ENCODE measurements at regions not wholly inside any gene's neighbourhood (a gene's known extent, or its start where the extent isn't known, plus 50 kb on each side); places are given as distances from the start of the nearest gene placed in this dataset.

DNA sequence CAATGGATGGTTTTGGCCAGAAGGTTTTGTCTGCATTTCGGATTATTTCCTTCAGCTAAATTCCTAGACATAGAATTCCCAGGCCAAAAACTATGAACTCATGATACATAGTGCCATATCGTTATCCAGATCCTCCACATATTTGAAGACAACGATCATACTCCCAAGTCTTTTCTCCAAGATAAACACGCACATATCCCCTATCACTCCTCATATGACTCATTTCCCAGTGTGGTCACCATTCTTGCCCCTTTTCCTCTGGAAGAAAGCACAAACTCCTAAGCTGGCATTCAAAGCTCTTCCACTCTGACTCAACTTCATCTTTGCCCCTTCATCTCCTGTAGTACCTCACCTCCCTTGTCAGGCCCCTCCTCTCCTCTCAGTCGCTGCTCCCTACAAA, 277.6 kb downstream of the PLPP3 start:
- Mint-ChIP-seq H3K9me3 (no peaks in the 10 kb centered on the region), H3K4me1 (ENCODE audit: low read depth) (no peaks in the 10 kb centered on the region), H3K27me3 (ENCODE audit: low read depth) (no peaks in the 10 kb centered on the region), H3K36me3 (ENCODE audit: insufficient read depth in 2 of 2) (no peaks in the 10 kb centered on the region), H3K4me3 (no peak overlapping the region), H3K27ac (no peak overlapping the region)
- ATAC-seq (replicated peaks in 1 of 2) (no peak), DNase-seq (no peak)

DNA sequence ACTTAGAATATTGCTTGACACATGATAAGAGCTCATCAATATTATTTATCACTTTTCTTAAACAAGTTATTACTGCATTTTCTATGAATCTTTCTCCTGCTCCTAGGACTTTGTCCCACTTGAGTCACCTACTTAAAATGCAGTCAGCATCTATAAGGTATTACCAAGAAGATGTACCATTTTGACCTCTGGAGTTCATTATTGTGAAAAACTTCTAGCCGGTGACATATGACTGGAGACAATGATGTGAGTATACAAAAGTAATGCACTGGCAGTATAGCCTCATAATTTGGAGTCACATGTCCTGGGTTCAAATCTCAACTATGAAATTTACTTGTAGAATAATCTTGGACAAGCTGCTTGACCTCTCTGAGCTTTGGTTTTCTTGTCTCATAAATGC, 278.5 kb downstream of the PLPP3 start:
- no peak overlapping the region for H3K4me3 Mint-ChIP-seq
- H3K9me3 Mint-ChIP-seq = no peaks in the 10 kb centered on the region
- no peak for ATAC-seq (replicated peaks in 1 of 2)
- no peaks in the 10 kb centered on the region for H3K27me3 Mint-ChIP-seq (ENCODE audit: low read depth)
- no peaks in the 10 kb centered on the region for H3K36me3 Mint-ChIP-seq (ENCODE audit: insufficient read depth in 2 of 2)
- no peak for DNase-seq
- no peak overlapping the region for H3K27ac Mint-ChIP-seq
- no peaks in the 10 kb centered on the region for H3K4me1 Mint-ChIP-seq (ENCODE audit: low read depth)

- Mint-ChIP-seq H3K36me3 (ENCODE audit: insufficient read depth in 2 of 2) (no peaks in the 10 kb centered on the region), H3K4me1 (ENCODE audit: low read depth) (no peaks in the 10 kb centered on the region), H3K27ac (no peak overlapping the region), H3K9me3 (peaks cover 3 to 4% of the 10 kb centered on the region in 2 donors), H3K27me3 (ENCODE audit: low read depth) (peaks cover 2% of the 10 kb centered on the region), H3K4me3 (no peak overlapping the region)
- no peak for ATAC-seq (replicated peaks in 1 of 2)
- no peak for DNase-seq
Measured at GRCh38 chr1:56298866-56299265, 280.5 kb downstream of the PLPP3 start.

DNA sequence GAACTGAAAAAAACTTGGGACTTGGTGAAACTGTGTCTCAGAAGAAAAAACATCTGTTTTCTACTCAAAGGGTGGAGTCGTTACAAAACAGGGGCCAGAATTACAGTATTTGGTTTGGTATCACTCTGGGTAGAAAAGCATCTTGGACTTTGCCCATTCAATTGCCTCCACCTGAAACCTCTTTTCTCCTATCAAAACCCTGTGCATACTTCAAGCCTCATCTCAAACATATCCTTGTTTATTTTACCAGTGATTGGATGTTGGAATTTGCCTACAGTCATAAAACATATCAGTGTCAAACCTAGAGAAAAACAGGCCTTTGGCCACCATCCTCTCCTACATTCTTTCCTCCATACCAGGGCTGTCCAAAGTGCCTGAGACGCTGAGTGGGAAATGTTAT, 281.5 kb downstream of the PLPP3 start:
- peaks cover 3 to 4% of the 10 kb centered on the region in 2 donors for H3K9me3 Mint-ChIP-seq
- no peak for ATAC-seq (replicated peaks in 1 of 2)

GRCh38 chr1:56297208-56297607, 282.2 kb downstream of the PLPP3 start:
- no peaks in the 10 kb centered on the region for H3K4me1 Mint-ChIP-seq (ENCODE audit: low read depth)
- H3K4me3 Mint-ChIP-seq = no peak overlapping the region
- H3K27ac Mint-ChIP-seq = no peak overlapping the region
- peaks cover 4% of the 10 kb centered on the region for H3K27me3 Mint-ChIP-seq (ENCODE audit: low read depth)
- no peaks in the 10 kb centered on the region for H3K36me3 Mint-ChIP-seq (ENCODE audit: insufficient read depth in 2 of 2)
- DNase-seq = no peak
- peaks cover 3 to 4% of the 10 kb centered on the region in 2 donors for H3K9me3 Mint-ChIP-seq
- ATAC-seq (replicated peaks in 1 of 2) = no peak

More for the DNA sequence above, 281.5 kb downstream of the PLPP3 start:
- Mint-ChIP-seq H3K27ac (no peak overlapping the region), H3K36me3 (ENCODE audit: insufficient read depth in 2 of 2) (no peaks in the 10 kb centered on the region), H3K4me3 (no peak overlapping the region), H3K4me1 (ENCODE audit: low read depth) (no peaks in the 10 kb centered on the region), H3K27me3 (ENCODE audit: low read depth) (peaks cover 4% of the 10 kb centered on the region)
- DNase-seq = no peak

- H3K4me3 Mint-ChIP-seq = no peak overlapping the region
- ATAC-seq (replicated peaks in 1 of 2) = no peak
- DNase-seq = no peak
- H3K27me3 Mint-ChIP-seq (ENCODE audit: low read depth) = peaks cover 4% of the 10 kb centered on the region
- H3K4me1 Mint-ChIP-seq (ENCODE audit: low read depth) = no peaks in the 10 kb centered on the region
- H3K36me3 Mint-ChIP-seq (ENCODE audit: insufficient read depth in 2 of 2) = no peaks in the 10 kb centered on the region
- no peak overlapping the region for H3K27ac Mint-ChIP-seq
- peaks cover 3 to 4% of the 10 kb centered on the region in 2 donors for H3K9me3 Mint-ChIP-seq
Measured at GRCh38 chr1:56295949-56296929, 283.1 kb downstream of the PLPP3 start.

DNA sequence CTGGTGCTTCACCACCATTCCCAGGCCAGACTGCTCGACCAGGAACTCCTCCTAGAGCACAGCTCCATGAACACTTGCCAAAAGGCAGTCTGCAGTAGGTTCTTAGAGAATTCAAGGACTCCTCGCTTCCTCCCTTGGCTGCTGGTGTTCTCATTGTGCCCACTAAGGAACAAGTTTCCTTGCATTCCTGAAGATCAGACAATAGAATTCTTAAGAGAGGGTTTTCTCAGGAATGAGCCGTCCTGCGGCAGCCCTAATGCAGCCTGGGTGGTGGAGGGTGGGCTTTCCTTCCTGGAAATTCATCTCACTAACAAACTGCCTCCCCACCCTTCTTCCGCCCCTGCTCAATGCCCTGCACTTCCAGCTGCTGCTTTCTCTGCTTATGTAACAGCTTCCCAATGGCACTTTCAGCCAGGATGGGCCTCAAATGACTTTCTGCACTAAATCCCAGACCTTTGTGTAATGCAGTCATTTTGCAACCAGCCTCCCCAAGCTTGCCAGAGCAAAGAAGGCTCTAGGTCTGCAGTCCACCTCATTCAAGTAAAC, 287.9 kb downstream of the PLPP3 start:
- DNase-seq (no peak), ATAC-seq (replicated peaks in 1 of 2) (no peak)
- Mint-ChIP-seq H3K4me1 (ENCODE audit: low read depth) (no peaks in the 10 kb centered on the region), H3K27me3 (ENCODE audit: low read depth) (peaks cover 4% of the 10 kb centered on the region), H3K36me3 (ENCODE audit: insufficient read depth in 2 of 2) (no peaks in the 10 kb centered on the region), H3K4me3 (no peak overlapping the region), H3K9me3 (peaks cover 3 to 4% of the 10 kb centered on the region in 2 donors), H3K27ac (no peak overlapping the region)

DNA sequence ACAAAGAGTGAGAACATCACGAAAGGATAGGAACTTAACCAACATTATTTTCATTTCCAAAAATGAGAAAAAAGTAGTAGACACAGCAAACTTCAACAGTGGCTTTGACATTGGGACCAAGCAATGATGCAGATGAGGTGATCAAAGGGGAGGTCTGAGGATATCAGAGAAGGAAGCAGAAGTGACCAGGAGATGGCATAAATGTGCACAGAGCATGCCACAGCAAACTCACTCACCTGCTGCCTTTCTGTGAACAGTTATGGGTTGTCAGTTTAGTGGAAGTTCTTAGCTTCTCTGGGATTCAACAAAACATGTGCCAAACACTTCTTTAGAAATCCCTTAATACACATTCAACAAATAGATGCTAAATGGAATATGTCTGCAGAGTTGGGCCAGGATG, 290.1 kb downstream of the PLPP3 start:
- Mint-ChIP-seq H3K27ac (no peak overlapping the region), H3K36me3 (ENCODE audit: insufficient read depth in 2 of 2) (no peaks in the 10 kb centered on the region), H3K27me3 (ENCODE audit: low read depth) (peaks cover 4% of the 10 kb centered on the region), H3K9me3 (peaks cover 3 to 4% of the 10 kb centered on the region in 2 donors), H3K4me1 (ENCODE audit: low read depth) (no peaks in the 10 kb centered on the region), H3K4me3 (no peak overlapping the region)
- DNase-seq = no peak
- no peak for ATAC-seq (replicated peaks in 1 of 2)

DNA sequence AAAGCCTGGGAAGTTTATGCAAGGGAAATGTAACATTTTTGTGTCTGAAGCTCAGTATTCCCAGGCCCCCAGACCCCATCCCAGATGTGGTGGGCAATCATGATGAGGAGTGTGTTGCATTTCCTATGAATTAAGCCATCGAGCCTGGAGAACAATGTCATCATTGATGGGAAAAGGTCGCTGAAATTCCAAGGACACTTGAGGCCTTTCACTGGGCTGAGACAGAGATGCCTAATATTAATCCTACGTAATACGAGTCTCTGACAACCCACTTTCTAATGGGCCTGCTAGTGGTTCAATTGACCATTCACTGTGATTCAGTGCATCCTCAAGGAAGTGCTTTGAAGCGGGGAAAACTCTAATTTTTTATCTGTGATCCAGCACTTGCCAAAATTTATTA, 291.6 kb downstream of the PLPP3 start:
- Mint-ChIP-seq H3K27me3 (ENCODE audit: low read depth) (no peaks in the 10 kb centered on the region), H3K9me3 (peaks cover 0 to 2% of the 10 kb centered on the region in 2 donors), H3K4me1 (ENCODE audit: low read depth) (no peaks in the 10 kb centered on the region), H3K4me3 (no peak overlapping the region), H3K27ac (no peak overlapping the region), H3K36me3 (ENCODE audit: insufficient read depth in 2 of 2) (no peaks in the 10 kb centered on the region)
- DNase-seq (no peak), ATAC-seq (replicated peaks in 1 of 2) (no peak)

GRCh38 chr1:56286956-56287355, 292.4 kb downstream of the PLPP3 start:
- H3K4me3 Mint-ChIP-seq = no peak overlapping the region
- ATAC-seq (replicated peaks in 1 of 2) = no peak

DNA sequence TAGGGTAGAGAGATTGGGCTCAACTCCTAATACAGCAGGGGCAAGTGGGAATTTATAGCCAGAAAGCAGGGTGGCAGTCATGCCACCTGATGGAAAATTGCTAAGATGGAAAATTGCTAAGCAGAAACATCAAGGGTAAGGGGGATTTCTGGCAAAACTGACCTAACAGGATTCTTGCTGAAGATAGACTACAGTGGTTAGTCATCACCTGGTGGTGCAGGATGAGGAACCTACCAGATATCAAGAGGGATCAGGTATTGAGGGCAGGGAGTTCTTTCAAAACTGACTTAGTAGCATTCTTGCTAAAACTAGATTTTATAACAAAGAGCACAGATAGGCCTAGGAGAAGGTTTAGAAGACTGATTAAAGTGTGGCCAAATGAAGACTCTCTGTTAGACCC, 292.9 kb downstream of the PLPP3 start:
- Mint-ChIP-seq H3K27ac (no peak overlapping the region), H3K4me3 (no peak overlapping the region), H3K9me3 (peaks cover 0 to 2% of the 10 kb centered on the region in 2 donors), H3K36me3 (ENCODE audit: insufficient read depth in 2 of 2) (no peaks in the 10 kb centered on the region), H3K4me1 (ENCODE audit: low read depth) (no peaks in the 10 kb centered on the region), H3K27me3 (ENCODE audit: low read depth) (no peaks in the 10 kb centered on the region)
- ATAC-seq (replicated peaks in 1 of 2) (no peak), DNase-seq (no peak)

More at GRCh38 chr1:56286956-56287355, 292.4 kb downstream of the PLPP3 start:
- Mint-ChIP-seq H3K36me3 (ENCODE audit: insufficient read depth in 2 of 2) (no peaks in the 10 kb centered on the region), H3K27me3 (ENCODE audit: low read depth) (no peaks in the 10 kb centered on the region), H3K4me1 (ENCODE audit: low read depth) (no peaks in the 10 kb centered on the region), H3K27ac (no peak overlapping the region), H3K9me3 (peaks cover 0 to 2% of the 10 kb centered on the region in 2 donors)
- DNase-seq = no peak

GRCh38 chr1:56285554-56286402, 293.6 kb downstream of the PLPP3 start:
- Mint-ChIP-seq H3K4me1 (ENCODE audit: low read depth) (no peaks in the 10 kb centered on the region), H3K36me3 (ENCODE audit: insufficient read depth in 2 of 2) (no peaks in the 10 kb centered on the region), H3K27ac (no peak overlapping the region), H3K9me3 (peaks cover 0 to 2% of the 10 kb centered on the region in 2 donors), H3K4me3 (no peak overlapping the region), H3K27me3 (ENCODE audit: low read depth) (no peaks in the 10 kb centered on the region)
- no peak for DNase-seq
- ATAC-seq (replicated peaks in 1 of 2) = no peak

- Mint-ChIP-seq H3K4me1 (ENCODE audit: low read depth) (no peaks in the 10 kb centered on the region), H3K9me3 (peaks cover 0 to 2% of the 10 kb centered on the region in 2 donors), H3K27ac (no peak overlapping the region), H3K27me3 (ENCODE audit: low read depth) (no peaks in the 10 kb centered on the region), H3K36me3 (ENCODE audit: insufficient read depth in 2 of 2) (no peaks in the 10 kb centered on the region), H3K4me3 (no peak overlapping the region)
- DNase-seq = no peak
- ATAC-seq (replicated peaks in 1 of 2) = no peak
Measured at GRCh38 chr1:56284928-56285327, 294.4 kb downstream of the PLPP3 start.

Data from activated T-cell treated with anti-CD3 and anti-CD28 coated beads, Interleukin-2, amount 50 U/mL, for 72 hours (primary cell).